ENCODE measurements at regions not wholly inside any gene's neighbourhood (a gene's known extent, or its start where the extent isn't known, plus 50 kb on each side); places are given as distances from the start of the nearest gene placed in this dataset.

DNA sequence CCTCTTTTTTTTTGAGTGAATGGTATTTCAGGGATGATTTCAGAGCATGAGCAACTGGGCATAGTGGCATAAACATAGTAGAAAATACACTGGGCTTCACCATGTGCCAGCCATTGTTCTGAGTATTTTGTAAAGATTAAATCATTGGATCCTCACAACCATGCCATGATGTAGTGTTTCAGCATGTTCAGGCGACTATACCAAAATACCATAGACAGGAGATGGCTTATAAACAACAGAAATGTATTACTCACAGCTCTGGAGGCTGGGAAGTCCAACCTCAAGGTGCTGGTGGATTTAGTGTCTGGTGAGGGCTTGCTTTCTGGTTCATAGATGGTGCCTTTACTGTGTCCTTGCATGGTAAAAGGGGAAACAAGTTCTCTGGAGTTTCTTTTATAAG, 101.5 kb upstream of the KL start:
- no peaks in the 10 kb centered on the region for H3F3A ChIP-seq (ENCODE audit: low read depth)

DNA sequence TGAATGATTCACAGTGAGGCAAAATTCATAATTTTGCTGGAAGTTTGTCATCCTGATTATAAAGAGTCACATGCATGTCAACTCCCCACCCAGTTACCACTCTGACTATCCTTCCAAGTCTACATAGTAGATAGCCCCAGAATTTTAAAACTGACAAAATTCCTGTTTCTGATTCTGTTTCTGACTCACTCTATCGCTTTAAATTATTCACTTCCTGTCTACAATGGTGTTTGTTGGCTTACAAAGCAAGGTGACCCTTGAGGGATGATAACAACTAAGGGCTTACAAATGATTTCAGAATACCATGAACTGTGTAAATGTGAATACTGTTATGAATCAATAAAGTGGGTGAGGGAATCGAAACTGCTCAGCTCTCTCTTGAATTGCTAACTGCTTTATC, 98.7 kb upstream of the KL start:
- no peak overlapping the region for H3K9ac ChIP-seq (ENCODE audit: low read depth, low read length, poor library complexity, severe bottlenecking)
- H3K27me3 ChIP-seq (ENCODE audit: insufficient read depth, low read length, poor library complexity, severe bottlenecking) = no peaks in the 10 kb centered on the region
- H2AFZ ChIP-seq (ENCODE audit: low read length) = no peak overlapping the region
- peaks cover 10% of the 10 kb centered on the region; the same call in 1 of the 2 replicates for H3K9me3 ChIP-seq (ENCODE audit: insufficient read depth, low read depth, low read length)
- H3K36me3 ChIP-seq (ENCODE audit: insufficient read depth, low read length) = no peaks in the 10 kb centered on the region
- H3K4me1 ChIP-seq (ENCODE audit: insufficient read depth, low read length, poor library complexity, severe bottlenecking) = no peaks in the 10 kb centered on the region
- no peak overlapping the region for H3K4me3 ChIP-seq (ENCODE audit: low read length, poor library complexity, severe bottlenecking)
- no peaks in the 10 kb centered on the region for H3F3A ChIP-seq (ENCODE audit: low read depth)
- no peaks in the 10 kb centered on the region for H3K79me2 ChIP-seq (ENCODE audit: insufficient read depth, low read length)
- no peaks in the 10 kb centered on the region for H3K9me2 ChIP-seq (replicated peaks; ENCODE audit: low read depth, low read length)
- H4K20me1 ChIP-seq (ENCODE audit: insufficient read depth, low read length, poor library complexity, severe bottlenecking) = no peaks in the 10 kb centered on the region
- H3K4me2 ChIP-seq (ENCODE audit: low read depth, low read length, poor library complexity, severe bottlenecking) = no peak overlapping the region
- no peak for TF ChIP-seq EZH2phosphoT487 (IDR thresholded peaks at IDR 0.05; ENCODE audit: borderline replicate concordance)
- TF ChIP-seq, protein P1, sequence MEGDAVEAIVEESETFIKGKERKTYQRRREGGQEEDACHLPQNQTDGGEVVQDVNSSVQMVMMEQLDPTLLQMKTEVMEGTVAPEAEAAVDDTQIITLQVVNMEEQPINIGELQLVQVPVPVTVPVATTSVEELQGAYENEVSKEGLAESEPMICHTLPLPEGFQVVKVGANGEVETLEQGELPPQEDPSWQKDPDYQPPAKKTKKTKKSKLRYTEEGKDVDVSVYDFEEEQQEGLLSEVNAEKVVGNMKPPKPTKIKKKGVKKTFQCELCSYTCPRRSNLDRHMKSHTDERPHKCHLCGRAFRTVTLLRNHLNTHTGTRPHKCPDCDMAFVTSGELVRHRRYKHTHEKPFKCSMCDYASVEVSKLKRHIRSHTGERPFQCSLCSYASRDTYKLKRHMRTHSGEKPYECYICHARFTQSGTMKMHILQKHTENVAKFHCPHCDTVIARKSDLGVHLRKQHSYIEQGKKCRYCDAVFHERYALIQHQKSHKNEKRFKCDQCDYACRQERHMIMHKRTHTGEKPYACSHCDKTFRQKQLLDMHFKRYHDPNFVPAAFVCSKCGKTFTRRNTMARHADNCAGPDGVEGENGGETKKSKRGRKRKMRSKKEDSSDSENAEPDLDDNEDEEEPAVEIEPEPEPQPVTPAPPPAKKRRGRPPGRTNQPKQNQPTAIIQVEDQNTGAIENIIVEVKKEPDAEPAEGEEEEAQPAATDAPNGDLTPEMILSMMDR (conservative IDR thresholded peaks at IDR 0.05; ENCODE audit: low read length) = no peak

More for the DNA sequence above, 101.5 kb upstream of the KL start:
- Histone ChIP-seq H3K4me3 (ENCODE audit: low read length, poor library complexity, severe bottlenecking) (no peak overlapping the region), H3K4me1 (ENCODE audit: insufficient read depth, low read length, poor library complexity, severe bottlenecking) (no peaks in the 10 kb centered on the region), H3K9ac (ENCODE audit: low read depth, low read length, poor library complexity, severe bottlenecking) (no peak overlapping the region), H3K4me2 (ENCODE audit: low read depth, low read length, poor library complexity, severe bottlenecking) (no peak overlapping the region), H2AFZ (ENCODE audit: low read length) (no peak overlapping the region), H3K9me2 (replicated peaks; ENCODE audit: low read depth, low read length) (no peaks in the 10 kb centered on the region), H3K27me3 (ENCODE audit: insufficient read depth, low read length, poor library complexity, severe bottlenecking) (no peaks in the 10 kb centered on the region), H3K79me2 (ENCODE audit: insufficient read depth, low read length) (no peaks in the 10 kb centered on the region), H3K36me3 (ENCODE audit: insufficient read depth, low read length) (no peaks in the 10 kb centered on the region), H4K20me1 (ENCODE audit: insufficient read depth, low read length, poor library complexity, severe bottlenecking) (no peaks in the 10 kb centered on the region), H3K9me3 (ENCODE audit: insufficient read depth, low read depth, low read length) (peaks cover 10% of the 10 kb centered on the region; the same call in 1 of the 2 replicates)
- TF ChIP-seq, protein P1 (conservative IDR thresholded peaks at IDR 0.05; ENCODE audit: low read length) = no peak
- TF ChIP-seq EZH2phosphoT487 (IDR thresholded peaks at IDR 0.05; ENCODE audit: borderline replicate concordance) = no peak

DNA sequence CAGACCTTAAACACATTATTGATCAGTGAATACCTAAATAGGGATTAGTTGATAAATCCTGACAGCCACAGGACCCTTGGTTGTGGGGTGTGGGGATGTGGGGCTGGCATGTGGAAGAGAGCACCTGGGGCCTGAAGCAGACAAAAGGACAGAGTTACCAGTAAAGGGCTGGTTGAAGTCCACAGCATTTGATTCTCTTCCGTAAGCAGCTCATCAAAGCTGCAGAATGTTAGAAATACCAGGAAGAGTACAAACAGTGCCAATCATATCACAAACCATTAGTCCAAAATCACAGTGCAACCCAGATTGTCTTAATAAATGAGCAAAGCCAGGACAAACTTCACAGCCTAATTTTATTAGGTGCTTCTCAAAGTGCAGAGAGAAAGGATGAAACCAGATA, 92.5 kb upstream of the KL start:
- H3K79me2 ChIP-seq (ENCODE audit: insufficient read depth, low read length) = no peaks in the 10 kb centered on the region
- H3F3A ChIP-seq (ENCODE audit: low read depth) = no peaks in the 10 kb centered on the region
- H3K9me3 ChIP-seq (ENCODE audit: insufficient read depth, low read depth, low read length) = no peaks in the 10 kb centered on the region
- no peak for TF ChIP-seq EZH2phosphoT487 (IDR thresholded peaks at IDR 0.05; ENCODE audit: borderline replicate concordance)
- TF ChIP-seq, protein P1 (conservative IDR thresholded peaks at IDR 0.05; ENCODE audit: low read length) = no peak
- no peaks in the 10 kb centered on the region for H3K4me1 ChIP-seq (ENCODE audit: insufficient read depth, low read length, poor library complexity, severe bottlenecking)
- H3K27me3 ChIP-seq (ENCODE audit: insufficient read depth, low read length, poor library complexity, severe bottlenecking) = no peaks in the 10 kb centered on the region
- no peaks in the 10 kb centered on the region for H3K36me3 ChIP-seq (ENCODE audit: insufficient read depth, low read length)
- H3K4me3 ChIP-seq (ENCODE audit: low read length, poor library complexity, severe bottlenecking) = no peak overlapping the region
- no peak overlapping the region for H3K9ac ChIP-seq (ENCODE audit: low read depth, low read length, poor library complexity, severe bottlenecking)
- no peak overlapping the region for H2AFZ ChIP-seq (ENCODE audit: low read length)
- no peak overlapping the region for H3K4me2 ChIP-seq (ENCODE audit: low read depth, low read length, poor library complexity, severe bottlenecking)
- H4K20me1 ChIP-seq (ENCODE audit: insufficient read depth, low read length, poor library complexity, severe bottlenecking) = no peaks in the 10 kb centered on the region
- H3K9me2 ChIP-seq (replicated peaks; ENCODE audit: low read depth, low read length) = no peaks in the 10 kb centered on the region
